Mesenchymal stem cell (in vitro differentiated cells and primary cell): ENCODE measurements at regions not wholly inside any gene's neighbourhood (a gene's known extent, or its start where the extent isn't known, plus 50 kb on each side); places are given as distances from the start of the nearest gene placed in this dataset.

Experiments used
- DNase-seq: peaks from one replicate; pipeline ENCODE4 v3.0.0-alpha.2; 2013
- H2AFZ ChIP-seq: one replicate; pipeline ENCODE4 v1.6.1; 2013; ENCODE audit warnings: low read depth, mild to moderate bottlenecking, control low read depth, inconsistent platforms, low read length, moderate library complexity
- H2AK5ac ChIP-seq: 2 replicates; pipeline ENCODE4 v1.6.1; 2013; ENCODE audit warnings: low read length, moderate library complexity, mild to moderate bottlenecking, inconsistent platforms; ENCODE audit not compliant: severe bottlenecking
- H2BK120ac ChIP-seq: one replicate; pipeline ENCODE4 v1.6.1; 2013; ENCODE audit warnings: low read depth, mild to moderate bottlenecking, inconsistent platforms, low read length, moderate library complexity
- H2BK12ac ChIP-seq, 2 experiments: one replicate each; pipeline ENCODE4 v1.6.1; 2013; ENCODE audit warnings: inconsistent platforms in 2 of 2, low read length in 2 of 2, mild to moderate bottlenecking in 2 of 2, moderate library complexity in 2 of 2, control low read depth in 1 of 2
- H2BK15ac ChIP-seq: one replicate; pipeline ENCODE4 v1.6.1; 2013; ENCODE audit warnings: mild to moderate bottlenecking, low read depth, inconsistent platforms; ENCODE audit not compliant: poor library complexity, severe bottlenecking
- H2BK5ac ChIP-seq: 2 replicates; pipeline ENCODE4 v1.6.1; 2013; ENCODE audit warnings: low read depth, mild to moderate bottlenecking, low read length, control low read depth, inconsistent platforms; ENCODE audit not compliant: poor library complexity, severe bottlenecking
- H3K14ac ChIP-seq, 2 experiments: one replicate each; pipeline ENCODE4 v1.6.1; 2013; ENCODE audit warnings: inconsistent platforms in 2 of 2, low read length in 2 of 2, control low read depth in 1 of 2, mild to moderate bottlenecking in 1 of 2, moderate library complexity in 1 of 2
- H3K18ac ChIP-seq, 2 experiments: one replicate each; pipeline ENCODE4 v1.6.1; 2013; ENCODE audit warnings: inconsistent platforms in 2 of 2, low read length in 2 of 2, control low read depth in 1 of 2, low read depth in 1 of 2, mild to moderate bottlenecking in 1 of 2
- H3K23ac ChIP-seq, 2 experiments: one replicate each; pipeline ENCODE4 v1.6.1; 2013; ENCODE audit warnings: inconsistent platforms in 2 of 2, low read length in 2 of 2, mild to moderate bottlenecking in 2 of 2, moderate library complexity in 2 of 2, control low read depth in 1 of 2
- H3K27ac ChIP-seq: 2 replicates; pipeline ENCODE4 v1.5.1; 2013; ENCODE audit warnings: mild to moderate bottlenecking, moderate library complexity, low read length, control low read depth, inconsistent platforms; ENCODE audit not compliant: poor library complexity, severe bottlenecking
- H3K27me3 ChIP-seq, 2 experiments: 2 replicates each; pipeline versions ENCODE4 v1.6.1 to v1.7.0; 2013; ENCODE audit warnings: low read length in 2 of 2, mild to moderate bottlenecking in 2 of 2, moderate library complexity in 2 of 2, control low read depth in 1 of 2, inconsistent platforms in 1 of 2; ENCODE audit not compliant: control insufficient read depth in 1 of 2, insufficient read depth in 1 of 2
- H3K36me3 ChIP-seq, 2 experiments: 2 replicates each; pipeline versions ENCODE4 v1.6.1 to v1.7.0; 2013; ENCODE audit warnings: low read length in 2 of 2, control low read depth in 1 of 2, inconsistent platforms in 1 of 2, low read depth in 1 of 2, mild to moderate bottlenecking in 1 of 2; ENCODE audit not compliant: insufficient read depth in 2 of 2, control insufficient read depth in 1 of 2
- H3K4ac ChIP-seq, 2 experiments: one replicate each; pipeline ENCODE4 v1.6.1; 2013; ENCODE audit warnings: inconsistent platforms in 2 of 2, low read length in 2 of 2, mild to moderate bottlenecking in 2 of 2, moderate library complexity in 2 of 2, control low read depth in 1 of 2, low read depth in 1 of 2
- H3K4me1 ChIP-seq: 2 replicates; pipeline ENCODE4 v1.6.1; 2013; ENCODE audit warnings: low read depth, low read length, control low read depth; ENCODE audit not compliant: control insufficient read depth, insufficient read depth
- H3K4me2 ChIP-seq: 2 replicates; pipeline ENCODE4 v1.6.1; 2013; ENCODE audit warnings: low read length, mild to moderate bottlenecking, inconsistent platforms; ENCODE audit not compliant: poor library complexity, severe bottlenecking
- H3K4me3 ChIP-seq, 2 experiments: 2 replicates each; pipeline versions ENCODE4 v1.5.1 to v1.7.0; 2013; ENCODE audit warnings: low read length in 2 of 2, mild to moderate bottlenecking in 2 of 2, control low read depth in 1 of 2, low read depth in 1 of 2; ENCODE audit not compliant: insufficient read depth in 1 of 2
- H3K79me1 ChIP-seq: replicated peaks from 2 replicates; pipeline ENCODE4 v1.6.1; 2013; ENCODE audit warnings: mild to moderate bottlenecking, control low read depth, low read length, inconsistent platforms; ENCODE audit not compliant: poor library complexity, severe bottlenecking
- H3K9ac ChIP-seq: 2 replicates; pipeline ENCODE4 v1.7.0; 2013; ENCODE audit warnings: mild to moderate bottlenecking, low read length, moderate library complexity
- H3K9me3 ChIP-seq: 2 replicates; pipeline ENCODE4 v1.7.0; 2013; ENCODE audit warnings: mild to moderate bottlenecking, low read length; ENCODE audit not compliant: control insufficient read depth
- H4K8ac ChIP-seq: one replicate; pipeline ENCODE4 v1.6.1; 2013; ENCODE audit warnings: inconsistent platforms, mild to moderate bottlenecking, low read length, moderate library complexity
- H4K91ac ChIP-seq: one replicate; pipeline ENCODE4 v1.6.1; 2013; ENCODE audit warnings: mild to moderate bottlenecking, low read length, inconsistent platforms
- WGBS: methylation state at CpG from one replicate; pipeline ENCODE4 v1.1.7; 2013; ENCODE audit warnings: mixed read lengths; 5-methylcytosine and 5-hydroxymethylcytosine counted together

DNA sequence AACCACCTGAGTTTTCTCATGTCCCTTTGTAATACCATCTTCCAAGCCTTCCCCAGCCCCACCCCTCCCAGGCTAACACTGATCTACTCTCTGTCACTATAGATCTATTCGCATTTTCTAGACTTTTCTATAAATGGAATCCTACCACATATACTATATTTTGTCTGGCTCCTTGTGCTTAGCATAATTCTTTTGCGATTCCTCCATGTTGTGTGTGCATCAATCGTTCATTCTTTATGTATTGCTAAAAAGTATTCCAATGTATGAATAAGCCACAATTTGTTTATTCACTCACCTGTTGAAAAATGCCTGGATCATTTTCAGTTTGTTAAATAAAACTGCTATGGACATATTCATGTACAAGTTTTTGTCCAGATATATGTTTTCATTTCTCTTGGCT is 66.7 kb upstream of the DPT start:
- Histone ChIP-seq H2BK15ac (no peak overlapping the region), H2AK5ac (no peak overlapping the region), H3K4me2 (no peak overlapping the region), H2BK12ac (no peak overlapping the region), H4K8ac (no peak overlapping the region), H3K14ac (no peak overlapping the region), H3K18ac (no peak overlapping the region), H3K23ac (no peak overlapping the region), H2BK120ac (no peak overlapping the region), H2BK5ac (no peak overlapping the region), H3K4me3 (no peak overlapping the region), H3K9ac (no peak overlapping the region), H3K79me1 (no peaks in the 10 kb centered on the region), H2AFZ (no peak overlapping the region), H4K91ac (no peak overlapping the region), H3K9me3 (no peaks in the 10 kb centered on the region), H3K4ac (no peak overlapping the region), H3K4me1 (peaks cover 1% of the 10 kb centered on the region), H3K27ac (no peak overlapping the region), H3K36me3 (no peaks in the 10 kb centered on the region), H3K27me3 (no peaks in the 10 kb centered on the region)
- no peak for DNase-seq
- WGBS, result 72% methylated on average over 3 of the region's 3 CpGs

- no peak overlapping the region for H3K4me3 ChIP-seq
- H3K9me3 ChIP-seq, result no peaks in the 10 kb centered on the region
- peak overlapping the region; percentile 37 for H2AK5ac ChIP-seq
- peak overlapping the region; percentile 86 for H3K27ac ChIP-seq
- no peak overlapping the region for H2BK15ac ChIP-seq
- no peak overlapping the region for H3K14ac ChIP-seq
- peaks cover 1% of the 10 kb centered on the region for H3K4me1 ChIP-seq
- no peak overlapping the region for H3K4ac ChIP-seq
- no peak overlapping the region for H2BK120ac ChIP-seq
- H3K4me2 ChIP-seq, result no peak overlapping the region
- H2BK5ac ChIP-seq, result peak overlapping the region; percentile 67
- H2AFZ ChIP-seq, result no peak overlapping the region
- no peak overlapping the region for H3K9ac ChIP-seq
- DNase-seq, result no peak
- H3K18ac ChIP-seq, result no peak overlapping the region
- no peaks in the 10 kb centered on the region for H3K36me3 ChIP-seq
- no peaks in the 10 kb centered on the region for H3K27me3 ChIP-seq
- no peak overlapping the region for H4K8ac ChIP-seq
- no peaks in the 10 kb centered on the region for H3K79me1 ChIP-seq
- WGBS, result no CpG with 5 or more reads among the region's 2 CpGs
- no peak overlapping the region for H4K91ac ChIP-seq
- no peak overlapping the region for H2BK12ac ChIP-seq
- no peak overlapping the region for H3K23ac ChIP-seq
Measured at GRCh38 chr1:168799927-168800605, 71.1 kb upstream of the DPT start.

DNA sequence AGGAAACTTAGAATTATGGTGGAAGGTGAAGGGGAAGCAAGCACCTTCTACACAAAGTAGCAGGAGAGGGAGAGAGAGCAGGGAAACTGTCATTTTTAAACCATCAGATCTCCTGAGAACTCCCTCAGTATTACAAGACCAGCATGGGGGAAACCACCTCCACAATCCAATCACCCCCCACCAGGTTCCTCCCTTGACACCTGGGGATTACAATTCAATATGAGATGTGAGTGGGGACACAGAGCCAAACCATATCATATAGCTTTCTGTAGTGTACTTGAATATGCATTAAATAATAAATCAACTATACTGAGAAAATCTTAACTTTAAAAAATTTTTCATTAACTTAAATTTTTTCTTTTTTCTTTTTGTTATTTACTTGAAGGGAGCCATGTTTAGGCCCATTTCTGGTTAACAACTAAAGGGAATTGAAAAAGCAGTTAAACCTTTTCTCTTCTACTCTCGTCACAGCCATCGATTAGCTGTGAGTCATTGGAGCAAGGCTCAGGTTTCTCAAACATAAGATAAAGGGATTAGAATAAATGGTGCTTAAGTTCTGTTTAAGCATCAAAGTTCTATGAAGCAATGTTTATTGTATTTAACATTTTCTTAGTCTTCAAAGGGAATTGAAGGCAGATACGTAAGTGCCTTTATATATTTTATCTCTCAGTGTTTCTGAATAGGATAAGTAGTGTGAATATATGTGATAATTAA is 72.2 kb upstream of the DPT start:
- WGBS, result 55% methylated on average over 3 of the region's 3 CpGs
- H2AK5ac ChIP-seq, result peak overlapping the region; percentile 46
- H3K27me3 ChIP-seq, result no peaks in the 10 kb centered on the region
- no peak overlapping the region for H4K8ac ChIP-seq
- H3K27ac ChIP-seq, result no peak overlapping the region
- no peak overlapping the region for H4K91ac ChIP-seq
- H3K9ac ChIP-seq, result no peak overlapping the region
- DNase-seq, result no peak
- H3K4ac ChIP-seq, result no peak overlapping the region
- no peak overlapping the region for H2AFZ ChIP-seq
- no peak overlapping the region for H2BK12ac ChIP-seq
- no peak overlapping the region for H2BK120ac ChIP-seq
- no peak overlapping the region for H2BK5ac ChIP-seq
- H3K4me2 ChIP-seq, result no peak overlapping the region
- H3K9me3 ChIP-seq, result no peaks in the 10 kb centered on the region
- no peak overlapping the region for H3K4me3 ChIP-seq
- H3K36me3 ChIP-seq, result no peaks in the 10 kb centered on the region
- no peak overlapping the region for H3K14ac ChIP-seq
- peaks cover 1% of the 10 kb centered on the region for H3K4me1 ChIP-seq
- H3K79me1 ChIP-seq, result no peaks in the 10 kb centered on the region
- H3K18ac ChIP-seq, result no peak overlapping the region
- no peak overlapping the region for H2BK15ac ChIP-seq
- no peak overlapping the region for H3K23ac ChIP-seq

- Histone ChIP-seq H3K4me3 (no peak overlapping the region), H2BK15ac (no peak overlapping the region), H3K4me2 (no peak overlapping the region), H2BK120ac (no peak overlapping the region), H4K91ac (no peak overlapping the region), H4K8ac (no peak overlapping the region), H3K23ac (no peak overlapping the region), H2AK5ac (no peak overlapping the region), H3K18ac (no peak overlapping the region), H3K14ac (no peak overlapping the region), H3K79me1 (no peaks in the 10 kb centered on the region), H2AFZ (no peak overlapping the region), H3K27me3 (peaks cover 0 to 3% of the 10 kb centered on the region in 2 experiments), H3K4me1 (peaks cover 1% of the 10 kb centered on the region), H3K9ac (no peak overlapping the region), H3K36me3 (no peaks in the 10 kb centered on the region), H3K9me3 (no peaks in the 10 kb centered on the region), H2BK5ac (no peak overlapping the region), H3K27ac (no peak overlapping the region), H2BK12ac (no peak overlapping the region), H3K4ac (no peak overlapping the region)
- no peak for DNase-seq
- 68% methylated on average over 6 of the region's 7 CpGs for WGBS
Measured at GRCh38 chr1:168803806-168804510, 75.0 kb upstream of the DPT start.
